ENCODE measurements at regions not wholly inside any gene's neighbourhood (a gene's known extent, or its start where the extent isn't known, plus 50 kb on each side); places are given as distances from the start of the nearest gene placed in this dataset.

- DNase-seq (ENCODE audit: low read depth, low spot score): no peak
Measured at GRCh38 chr2:136538489-136538888, 226.9 kb upstream of the THSD7B start.

GRCh38 chr2:136534811-136535210, 230.5 kb upstream of the THSD7B start:
- no peak overlapping the region for H3K4me3 ChIP-seq (ENCODE audit: low read depth, low read length)
- no peak for TF ChIP-seq CTCF (IDR thresholded peaks at IDR 0.05; ENCODE audit: low read depth, low read length)
- no peak for DNase-seq (ENCODE audit: low read depth, low spot score)
- in situ Hi-C loops (cut with HindIII; ENCODE audit: low sequenced_read_pairs): no loop called here

More at GRCh38 chr2:136538489-136538888, 226.9 kb upstream of the THSD7B start:
- in situ Hi-C loops (cut with HindIII; ENCODE audit: low sequenced_read_pairs): no loop called here
- H3K4me3 ChIP-seq (ENCODE audit: low read depth, low read length): no peak overlapping the region
- TF ChIP-seq CTCF (IDR thresholded peaks at IDR 0.05; ENCODE audit: low read depth, low read length): no peak

- no peak for DNase-seq (ENCODE audit: low read depth, low spot score)
- no peak overlapping the region for H3K4me3 ChIP-seq (ENCODE audit: low read depth, low read length)
- in situ Hi-C loops (cut with HindIII; ENCODE audit: low sequenced_read_pairs): no loop called here
- TF ChIP-seq CTCF (IDR thresholded peaks at IDR 0.05; ENCODE audit: low read depth, low read length): no peak
Measured at GRCh38 chr2:136532171-136532570, 233.2 kb upstream of the THSD7B start.

- no peak overlapping the region for H3K4me3 ChIP-seq (ENCODE audit: low read depth, low read length)
- in situ Hi-C loops (cut with HindIII; ENCODE audit: low sequenced_read_pairs): no loop called here
- no peak for DNase-seq (ENCODE audit: low read depth, low spot score)
- no peak for TF ChIP-seq CTCF (IDR thresholded peaks at IDR 0.05; ENCODE audit: low read depth, low read length)
Measured at GRCh38 chr2:136531731-136532130, 233.6 kb upstream of the THSD7B start.

- no peak for TF ChIP-seq CTCF (IDR thresholded peaks at IDR 0.05; ENCODE audit: low read depth, low read length)
Measured at GRCh38 chr2:136530146-136530545, 235.2 kb upstream of the THSD7B start.

GRCh38 chr2:136527560-136527959, 237.8 kb upstream of the THSD7B start:
- no peak for DNase-seq (ENCODE audit: low read depth, low spot score)
- TF ChIP-seq CTCF (IDR thresholded peaks at IDR 0.05; ENCODE audit: low read depth, low read length): no peak
- no peak overlapping the region for H3K4me3 ChIP-seq (ENCODE audit: low read depth, low read length)
- in situ Hi-C loops (cut with HindIII; ENCODE audit: low sequenced_read_pairs): no loop called here

More at GRCh38 chr2:136530146-136530545, 235.2 kb upstream of the THSD7B start:
- in situ Hi-C loops (cut with HindIII; ENCODE audit: low sequenced_read_pairs): no loop called here
- DNase-seq (ENCODE audit: low read depth, low spot score): no peak
- no peak overlapping the region for H3K4me3 ChIP-seq (ENCODE audit: low read depth, low read length)

- no peak for TF ChIP-seq CTCF (IDR thresholded peaks at IDR 0.05; ENCODE audit: low read depth, low read length)
- in situ Hi-C loops (cut with HindIII; ENCODE audit: low sequenced_read_pairs): no loop called here
- DNase-seq (ENCODE audit: low read depth, low spot score): no peak
- H3K4me3 ChIP-seq (ENCODE audit: low read depth, low read length): no peak overlapping the region
Measured at GRCh38 chr2:136522724-136523123, 242.6 kb upstream of the THSD7B start.

Measured in astrocyte of the spinal cord (primary cell).